Ovary (tissue), 7 donors: ENCODE measurements at regions not wholly inside any gene's neighbourhood (a gene's known extent, or its start where the extent isn't known, plus 50 kb on each side); places are given as distances from the start of the nearest gene placed in this dataset.

Experiments
- DNase-seq, 5 donors: peaks; one replicate each; pipeline ENCODE4 v3.0.0-alpha.2; 2019 to 2020
- H3K27ac ChIP-seq, 2 donors: fragments of 200-600 bp; one replicate each; pipeline versions ENCODE4 v1.5.1 to v1.8.0; 2019 to 2022
- H3K27me3 ChIP-seq: fragments of 200-600 bp; one replicate; pipeline ENCODE4 v1.8.0; 2022
- H3K36me3 ChIP-seq: fragments of 200-600 bp; sonication (generic); one replicate; pipeline ENCODE4 v1.5.1; 2019
- H3K4me1 ChIP-seq: one replicate; pipeline ENCODE4 v1.8.1; 2013; ENCODE audit warnings: mild to moderate bottlenecking, moderate library complexity; ENCODE audit not compliant: insufficient read depth
- H3K4me3 ChIP-seq: fragments of 200-600 bp; sonication (generic); one replicate; pipeline ENCODE4 v1.5.1; 2017
- H3K9me3 ChIP-seq, 2 donors: fragments of 200-600 bp in 1 of 2; sonication (generic) in 1 of 2; one replicate each; pipeline versions ENCODE4 v1.5.1 to v1.8.1; 2013 to 2019; ENCODE audit warnings: mild to moderate bottlenecking in 1 of 2, moderate library complexity in 1 of 2
- CTCF ChIP-seq, 3 donors: fragments of 450-650 bp in 2 of 3; fragments of 200-600 bp in 1 of 3; IDR thresholded peaks; one replicate each; pipeline versions ENCODE4 v1.5.1 to v1.8.0; 2016 to 2022; ENCODE audit warnings: antibody characterized with exemption in 3 of 3, mild to moderate bottlenecking in 1 of 3
- EP300 ChIP-seq: sonication (generic); formaldehyde crosslinking; IDR thresholded peaks from one replicate; pipeline ENCODE4 v1.6.1; 2017; ENCODE audit warnings: antibody characterized with exemption
- POLR2A ChIP-seq: fragments of 450-650 bp; IDR thresholded peaks from one replicate; pipeline ENCODE4 v1.6.1; 2017; ENCODE audit warnings: antibody characterized with exemption, mild to moderate bottlenecking, moderate library complexity
- WGBS, 3 donors: extraction: QIAGEN DNeasy Blood & Tissue Kit in 1 of 3; methylation state at CpG; one replicate each; pipeline versions ENCODE4 v1.1.5 to v1.1.7; 2013 to 2017; 5-methylcytosine and 5-hydroxymethylcytosine counted together
- intact Hi-C, 4 donors: fragments of 100-400 bp; cut with DNase I; formaldehyde crosslinking; loops; one replicate each; pipeline versions ENCODE4 v1.11.0 to v1.15.1; 2022 to 2023
- donor health status: DM: no; HTN: no; CAD: no; lungs with moderate emphysema.
- donor health status: DM: no; HTN: no; CAD: no.
- donor health status: Bipolar disorder and iron deficiency.
- donor health status: DM: no; HTN: no; CAD: no.
- donor health status: DM: yes; HTN: yes; CAD: no.

DNA sequence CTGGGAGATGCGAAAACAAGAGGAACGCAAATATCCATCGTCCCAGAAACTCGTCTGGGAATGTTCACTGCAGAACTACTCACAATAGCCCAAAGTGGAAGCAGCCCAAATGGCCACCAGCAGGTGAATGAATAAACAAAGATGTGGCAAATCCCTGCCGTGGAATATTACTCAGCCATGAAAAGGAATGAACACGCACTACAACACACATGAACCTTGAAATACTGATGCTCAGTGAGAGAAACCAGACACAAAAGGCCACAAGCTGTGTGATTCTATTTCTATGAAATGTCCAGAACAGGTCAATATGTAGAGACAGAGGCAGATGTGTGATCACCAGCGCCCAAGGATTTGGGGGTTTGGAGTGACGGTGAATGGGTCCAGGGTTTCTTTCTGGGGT lies 169.8 kb downstream of the IRF8 start:
- TF ChIP-seq CTCF (IDR thresholded peaks at IDR 0.05) (no peak), EP300 (no peak), POLR2A (no peak)
- intact Hi-C loops, result no loop called here

GRCh38 chr16:86069736-86070298 lies 170.9 kb downstream of the IRF8 start:
- no peaks in the 10 kb centered on the region for H3K4me1 ChIP-seq
- 65 to 79% (median 67%) methylated on average over 21 of the region's 21 CpGs for WGBS, 3 donors
- no peak for DNase-seq
- no peaks in the 10 kb centered on the region for H3K36me3 ChIP-seq
- no peak overlapping the region for H3K27ac ChIP-seq
- no peak overlapping the region for H3K4me3 ChIP-seq
- no peaks in the 10 kb centered on the region for H3K9me3 ChIP-seq
- TF ChIP-seq CTCF (IDR thresholded peaks at IDR 0.05), result no peak
- TF ChIP-seq EP300, result no peak
- no peak for TF ChIP-seq POLR2A
- intact Hi-C loops, result loop anchor here (5.0 kb wide), 1 partner anchor 447 kb away; no protein-coding TSS in a partner anchor
- no peaks in the 10 kb centered on the region for H3K27me3 ChIP-seq

More for the DNA sequence above, 169.8 kb downstream of the IRF8 start:
- no peak for DNase-seq
- no peak overlapping the region for H3K27ac ChIP-seq
- H3K36me3 ChIP-seq, result no peaks in the 10 kb centered on the region
- no peak overlapping the region for H3K4me3 ChIP-seq
- H3K4me1 ChIP-seq, result no peaks in the 10 kb centered on the region
- no peaks in the 10 kb centered on the region for H3K9me3 ChIP-seq
- no peaks in the 10 kb centered on the region for H3K27me3 ChIP-seq
- 87 to 94% (median 94%) methylated on average over 8 of the region's 8 CpGs for WGBS, 3 donors

GRCh38 chr16:86070484-86070883 lies 171.5 kb downstream of the IRF8 start:
- Histone ChIP-seq H3K36me3 (no peaks in the 10 kb centered on the region), H3K4me3 (no peak overlapping the region), H3K27me3 (no peaks in the 10 kb centered on the region), H3K9me3 (no peaks in the 10 kb centered on the region), H3K4me1 (no peaks in the 10 kb centered on the region), H3K27ac (no peak overlapping the region)
- TF ChIP-seq CTCF (IDR thresholded peaks at IDR 0.05) (no peak), POLR2A (no peak), EP300 (no peak)
- DNase-seq, result no peak
- intact Hi-C loops, result loop anchor here (5.0 kb wide), 1 partner anchor 447 kb away; no protein-coding TSS in a partner anchor
- WGBS, 3 donors, result 61 to 70% (median 67%) methylated on average over 6 of the region's 6 CpGs

GRCh38 chr16:86070971-86071370 lies 172.0 kb downstream of the IRF8 start:
- H3K27ac ChIP-seq, result no peak overlapping the region
- no peaks in the 10 kb centered on the region for H3K27me3 ChIP-seq
- H3K9me3 ChIP-seq, result no peaks in the 10 kb centered on the region
- TF ChIP-seq CTCF (IDR thresholded peaks at IDR 0.05) (no peak), EP300 (no peak), POLR2A (no peak)
- H3K4me1 ChIP-seq, result no peaks in the 10 kb centered on the region
- H3K36me3 ChIP-seq, result no peaks in the 10 kb centered on the region
- DNase-seq, result no peak
- no peak overlapping the region for H3K4me3 ChIP-seq
- WGBS, 3 donors, result 79 to 90% (median 84%) methylated on average over 7 of the region's 7 CpGs
- intact Hi-C loops, result loop anchor here (5.0 kb wide), 1 partner anchor 446 kb away; no protein-coding TSS in a partner anchor
